ENCODE measurements at regions not wholly inside any gene's neighbourhood (a gene's known extent, or its start where the extent isn't known, plus 50 kb on each side); places are given as distances from the start of the nearest gene placed in this dataset.
A peak's percentile ranks its signal among the peaks of the same experiment; 100 is the strongest.

GRCh38 chr22:25388866-25389540, 169.6 kb downstream of the CRYBB2 start:
- 44% methylated on average over 6 of the region's 10 CpGs for WGBS (ENCODE audit: insufficient coverage, low coverage, low lambda C conversion rate, missing lambda C conversion rate)
- Histone ChIP-seq H3K27me3 (no peaks in the 10 kb centered on the region), H3K4me3 (no peak overlapping the region), H3K9me3 (no peaks in the 10 kb centered on the region), H3K4me1 (peaks cover 0 to 64% (median 32%) of the 10 kb centered on the region in 4 donors), H3K36me3 (no peaks in the 10 kb centered on the region), H3K27ac (no peak overlapping the region)
- intact Hi-C loops (cut with DNase I) = no loop called here
- no peak for ATAC-seq
- TF ChIP-seq CTCF (IDR thresholded peaks at IDR 0.05) = no peak
- TF ChIP-seq POLR2A (IDR thresholded peaks at IDR 0.05) = no peak
- DNase-seq = no peak

GRCh38 chr22:25389541-25389919, 170.1 kb downstream of the CRYBB2 start:
- WGBS (ENCODE audit: insufficient coverage, low coverage, low lambda C conversion rate, missing lambda C conversion rate) = no CpG with 5 or more reads among the region's 11 CpGs
- peaks cover 0 to 62% (median 30%) of the 10 kb centered on the region in 4 donors for H3K4me1 ChIP-seq
- no peak for ATAC-seq
- H3K27me3 ChIP-seq = no peaks in the 10 kb centered on the region
- intact Hi-C loops (cut with DNase I) = no loop called here
- H3K4me3 ChIP-seq = no peak overlapping the region
- TF ChIP-seq CTCF (IDR thresholded peaks at IDR 0.05) = no peak
- H3K9me3 ChIP-seq = no peaks in the 10 kb centered on the region
- H3K27ac ChIP-seq = peak overlapping the region in 1 of 3 donors; percentile 73
- DNase-seq = no peak
- no peaks in the 10 kb centered on the region for H3K36me3 ChIP-seq

- intact Hi-C loops (cut with DNase I) = no loop called here
- H3K27me3 ChIP-seq = no peaks in the 10 kb centered on the region
- H3K9me3 ChIP-seq = no peaks in the 10 kb centered on the region
- DNase-seq (peak; percentile 76 to 90 (median 88)), ATAC-seq (peak; percentile 80 to 86 (median 84))
- no peaks in the 10 kb centered on the region for H3K36me3 ChIP-seq
- 48% methylated on average over 5 of the region's 20 CpGs for WGBS (ENCODE audit: insufficient coverage, low coverage, low lambda C conversion rate, missing lambda C conversion rate)
- peak overlapping the region in 2 of 3 donors; percentile 42 to 73 for H3K27ac ChIP-seq
- peak overlapping the region in 1 of 3 donors; percentile 32 for H3K4me3 ChIP-seq
- TF ChIP-seq CTCF (IDR thresholded peaks at IDR 0.05) = no peak
- no peak for TF ChIP-seq POLR2A (IDR thresholded peaks at IDR 0.05)
- H3K4me1 ChIP-seq = peaks cover 0 to 73% (median 35%) of the 10 kb centered on the region in 4 donors
Measured at GRCh38 chr22:25390297-25391240, 171.1 kb downstream of the CRYBB2 start.

- Histone ChIP-seq H3K4me1 (peaks cover 0 to 87% (median 35%) of the 10 kb centered on the region in 4 donors), H3K9me3 (no peaks in the 10 kb centered on the region), H3K27ac (no peak overlapping the region), H3K4me3 (no peak overlapping the region), H3K27me3 (no peaks in the 10 kb centered on the region), H3K36me3 (no peaks in the 10 kb centered on the region)
- TF ChIP-seq POLR2A (IDR thresholded peaks at IDR 0.05) (no peak), CTCF (IDR thresholded peaks at IDR 0.05) (no peak)
- 94% methylated on average over 8 of the region's 8 CpGs for WGBS (ENCODE audit: insufficient coverage, low coverage, low lambda C conversion rate, missing lambda C conversion rate)
- DNase-seq (no peak), ATAC-seq (no peak)
- intact Hi-C loops (cut with DNase I) = no loop called here
Measured at GRCh38 chr22:25392584-25392983, 171.9 kb upstream of the GRK3 start.
